Left cardiac atrium (tissue), 4 donors: ENCODE measurements at regions not wholly inside any gene's neighbourhood (a gene's known extent, or its start where the extent isn't known, plus 50 kb on each side); places are given as distances from the start of the nearest gene placed in this dataset.
"Not testable (repeated sequence)": the region's sequence is repeated elsewhere in the genome, so short reads cannot be mapped to it uniquely, and the experiment has no call there.

Source experiments
- ATAC-seq, 2 donors: fragments of 200-7000 bp; cut with Tn5 transposase; one replicate each; pipeline ENCODE4 v1.9.1; 2020; ENCODE audit warnings: mild to moderate bottlenecking in 2 of 2, moderate library complexity in 2 of 2
- DNase-seq: peaks from one replicate; pipeline ENCODE4 v3.0.0-alpha.2; 2020
- intact Hi-C, 2 donors: fragments of 100-400 bp; cut with DNase I; formaldehyde crosslinking; loops; one replicate each; pipeline versions ENCODE4 v1.14.1 to v1.15.1; 2022 to 2023
- donor health status: DM: no; HTN: yes; CAD: no.
- donor health status: DM: no; HTN: yes; CAD: no; lungs with severe emphysema.
- donor health status: DM: yes; HTN: yes; CAD: no.
- donor health status: Dilated cardiomyopathy.

DNA sequence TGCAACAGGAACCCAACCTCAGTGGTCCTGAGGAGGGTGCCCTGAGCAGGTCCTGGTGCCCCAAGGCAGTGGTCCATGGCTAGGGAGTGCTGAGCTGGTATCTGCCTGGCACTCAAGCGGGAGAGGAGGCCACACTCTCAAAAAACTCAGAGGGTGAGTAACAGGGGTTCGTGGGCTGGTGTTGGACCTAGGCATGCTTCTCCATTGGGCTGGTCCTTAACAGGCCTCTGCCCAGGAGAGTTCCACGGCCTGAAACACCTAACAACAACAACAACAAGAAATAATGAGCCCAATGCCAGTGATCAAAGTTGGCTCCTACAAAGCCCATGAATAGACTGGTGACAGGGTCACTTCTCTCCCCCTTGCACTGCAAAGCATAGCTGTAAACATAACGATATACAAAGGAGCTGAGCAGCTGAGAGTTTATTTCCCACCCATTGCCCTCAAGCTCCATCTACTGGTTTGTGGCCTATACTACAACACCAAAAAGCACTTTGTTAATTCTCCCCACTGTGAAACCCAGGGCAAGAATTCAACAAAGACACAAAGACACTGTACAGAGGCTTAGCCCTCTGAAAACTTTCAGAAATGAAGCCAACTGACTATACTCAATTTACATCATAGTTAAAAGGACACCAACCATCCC, 736.1 kb upstream of the ADGRL3 start:
- no peak for DNase-seq
- ATAC-seq = no peak
- intact Hi-C loops = no loop called here

GRCh38 chr4:60482921-60483351, 717.2 kb upstream of the ADGRL3 start:
- ATAC-seq (no peak), DNase-seq (no peak)
- intact Hi-C loops = no loop called here

DNA sequence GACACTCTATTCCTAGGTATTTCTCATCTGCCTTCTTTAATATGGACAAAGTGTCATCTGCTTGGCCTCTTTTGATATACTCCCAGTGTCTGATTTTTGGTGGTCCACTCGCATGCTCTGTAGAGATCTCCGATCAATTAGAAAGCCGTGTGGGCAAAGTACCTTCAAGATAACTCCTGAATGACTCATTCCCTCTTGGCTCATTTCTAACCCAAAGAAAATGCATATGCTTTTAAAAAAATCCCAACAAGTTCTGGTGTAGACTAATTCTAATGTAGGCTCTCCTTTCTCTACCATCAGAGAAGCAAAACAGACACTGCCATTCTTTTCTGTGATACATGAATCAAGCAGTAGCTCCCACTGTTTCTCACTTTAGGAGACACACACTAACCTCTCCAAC, 714.9 kb upstream of the ADGRL3 start:
- DNase-seq (no peak), ATAC-seq (no peak)
- intact Hi-C loops = no loop called here

GRCh38 chr4:60487118-60487761, 712.9 kb upstream of the ADGRL3 start:
- ATAC-seq, DNase-seq, intact Hi-C loops: not testable (repeated sequence)

GRCh38 chr4:60500810-60501209, 699.3 kb upstream of the ADGRL3 start:
- DNase-seq = no peak
- ATAC-seq = no peak
- intact Hi-C loops = no loop called here

GRCh38 chr4:60502733-60503132, 697.4 kb upstream of the ADGRL3 start:
- DNase-seq (no peak), ATAC-seq (no peak)
- intact Hi-C loops = no loop called here

GRCh38 chr4:60506061-60506460, 694.1 kb upstream of the ADGRL3 start:
- no peak for ATAC-seq
- intact Hi-C loops = no loop called here
- no peak for DNase-seq

GRCh38 chr4:60522265-60522664, 677.9 kb upstream of the ADGRL3 start:
- intact Hi-C loops = no loop called here
- ATAC-seq (no peak), DNase-seq (no peak)

DNA sequence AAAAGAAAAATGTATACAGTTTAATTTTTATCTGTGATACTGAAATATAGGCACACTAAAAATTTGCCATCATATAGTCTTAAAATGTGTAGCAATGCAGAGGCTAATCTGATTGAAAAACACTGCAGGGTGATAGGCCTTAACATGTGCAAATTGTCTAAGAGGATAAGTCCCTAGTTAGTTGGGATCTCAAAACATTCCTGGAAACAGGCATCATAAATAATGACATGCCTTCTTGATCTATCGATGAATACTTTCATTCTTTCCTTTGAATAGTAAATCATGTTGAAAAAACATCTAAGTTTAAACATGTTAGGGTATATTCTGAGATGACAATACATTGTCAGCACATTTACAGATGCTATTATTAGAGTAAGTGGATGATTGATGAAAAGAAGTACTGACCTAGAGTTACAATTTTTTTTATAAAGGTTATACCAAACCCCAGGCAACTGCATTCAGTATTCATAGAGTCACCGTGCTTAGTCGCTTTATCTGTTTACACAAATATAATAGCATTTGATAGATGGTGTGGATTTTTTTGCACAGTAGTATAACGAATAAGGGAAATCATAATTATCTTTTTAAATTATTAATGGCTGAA, 668.2 kb upstream of the ADGRL3 start:
- no peak for DNase-seq
- intact Hi-C loops = no loop called here
- ATAC-seq = no peak

- ATAC-seq = no peak
- intact Hi-C loops = no loop called here
Measured at GRCh38 chr4:60544981-60545380, 655.1 kb upstream of the ADGRL3 start.

GRCh38 chr4:60562334-60562733, 637.8 kb upstream of the ADGRL3 start:
- DNase-seq (no peak), ATAC-seq (no peak)
- intact Hi-C loops = no loop called here

More at GRCh38 chr4:60544981-60545380, 655.1 kb upstream of the ADGRL3 start:
- no peak for DNase-seq

DNA sequence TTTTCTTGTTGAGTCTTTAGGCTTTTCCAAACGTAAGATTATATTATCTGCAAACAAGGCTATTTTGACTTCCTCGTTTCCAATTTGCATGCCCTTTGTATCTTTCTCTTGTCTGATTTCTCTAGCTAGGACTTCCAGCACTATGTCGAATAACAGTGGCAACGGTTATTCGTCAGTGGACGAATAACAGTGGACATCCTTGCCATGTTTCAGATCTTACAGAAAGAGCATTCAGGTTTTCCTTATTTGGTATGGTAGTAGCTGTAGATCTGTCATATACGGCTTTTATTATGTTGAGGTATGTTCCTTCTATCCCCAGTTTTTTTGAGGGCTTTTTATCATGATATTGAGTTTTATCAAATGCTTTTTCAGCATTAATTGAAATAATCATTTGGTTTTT, 634.6 kb upstream of the ADGRL3 start:
- ATAC-seq = no peak
- intact Hi-C loops = no loop called here
- DNase-seq = no peak

DNA sequence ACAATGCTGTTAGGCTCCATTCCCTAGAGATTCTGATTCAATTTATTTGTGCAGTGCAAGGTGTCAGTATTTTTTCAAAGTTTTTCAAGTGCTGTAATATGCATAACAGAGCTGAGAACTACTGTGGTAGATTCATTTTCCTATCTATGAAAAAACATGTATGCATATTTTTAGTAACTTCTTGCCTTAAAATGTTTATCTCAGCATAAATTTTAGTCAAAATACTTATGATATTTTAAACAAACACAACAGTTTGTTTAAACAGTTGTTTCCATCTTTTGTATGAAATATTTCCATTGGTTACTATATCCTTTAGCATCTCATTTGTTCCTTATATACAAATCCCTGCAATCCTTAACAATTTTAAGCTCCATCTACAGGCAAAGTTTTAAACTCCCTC, 624.8 kb upstream of the ADGRL3 start:
- ATAC-seq = no peak
- intact Hi-C loops = no loop called here
- DNase-seq = no peak

DNA sequence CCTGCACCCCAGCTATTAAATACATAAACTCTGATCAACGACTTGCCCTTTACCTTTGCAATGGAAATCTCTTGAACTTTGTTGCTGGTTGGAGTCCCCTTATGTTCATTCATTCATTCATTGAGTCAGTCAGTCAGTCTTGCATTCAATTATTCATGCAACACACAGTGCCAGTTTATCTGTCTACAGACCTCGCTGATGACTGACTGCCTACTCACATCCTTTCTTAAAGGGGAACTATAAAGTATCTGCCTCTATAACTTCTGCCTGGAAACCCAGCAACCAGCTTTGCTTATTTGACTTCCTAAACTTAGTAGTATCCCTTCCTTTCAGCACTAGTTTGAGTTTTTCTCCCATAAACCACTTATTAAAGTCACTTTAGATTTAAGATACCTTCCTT, 620.8 kb upstream of the ADGRL3 start:
- DNase-seq (no peak), ATAC-seq (no peak)
- intact Hi-C loops = no loop called here

DNA sequence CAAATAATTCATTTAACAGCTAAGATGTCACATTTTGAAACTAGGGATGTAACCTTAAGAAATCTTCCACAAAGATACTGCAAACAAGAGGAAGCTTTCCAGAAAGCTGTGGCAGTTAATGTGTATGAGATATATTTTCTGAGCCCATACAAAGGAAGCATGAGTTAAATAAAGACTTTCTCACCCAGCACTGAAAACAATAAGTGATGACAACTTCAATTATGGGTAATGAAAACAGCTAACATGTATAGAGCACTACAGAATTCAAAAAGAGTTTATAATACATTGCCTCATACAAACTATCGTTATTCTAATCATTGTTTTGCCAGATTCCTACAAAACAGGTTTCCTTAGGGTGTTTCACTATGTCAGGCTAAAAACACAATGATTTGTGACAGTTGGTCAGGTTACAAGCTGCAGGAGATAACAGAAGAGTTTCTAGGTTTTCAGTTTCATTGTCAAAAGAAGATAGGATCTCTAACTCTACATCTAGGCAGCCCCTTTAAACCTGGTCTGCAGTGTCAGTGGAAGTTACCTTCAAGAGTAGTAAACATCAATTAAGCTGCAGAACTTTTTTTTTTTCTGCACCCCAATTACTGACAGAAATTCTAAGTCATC, 618.1 kb upstream of the ADGRL3 start:
- no peak for DNase-seq
- ATAC-seq = no peak
- intact Hi-C loops = no loop called here

GRCh38 chr4:60588556-60588955, 611.6 kb upstream of the ADGRL3 start:
- no peak for DNase-seq
- no peak for ATAC-seq
- intact Hi-C loops = no loop called here

GRCh38 chr4:60589425-60589824, 610.7 kb upstream of the ADGRL3 start:
- DNase-seq (no peak), ATAC-seq (no peak)
- intact Hi-C loops = no loop called here

- ATAC-seq (no peak), DNase-seq (no peak)
- intact Hi-C loops = no loop called here
Measured at GRCh38 chr4:60590116-60590515, 610.0 kb upstream of the ADGRL3 start.

DNA sequence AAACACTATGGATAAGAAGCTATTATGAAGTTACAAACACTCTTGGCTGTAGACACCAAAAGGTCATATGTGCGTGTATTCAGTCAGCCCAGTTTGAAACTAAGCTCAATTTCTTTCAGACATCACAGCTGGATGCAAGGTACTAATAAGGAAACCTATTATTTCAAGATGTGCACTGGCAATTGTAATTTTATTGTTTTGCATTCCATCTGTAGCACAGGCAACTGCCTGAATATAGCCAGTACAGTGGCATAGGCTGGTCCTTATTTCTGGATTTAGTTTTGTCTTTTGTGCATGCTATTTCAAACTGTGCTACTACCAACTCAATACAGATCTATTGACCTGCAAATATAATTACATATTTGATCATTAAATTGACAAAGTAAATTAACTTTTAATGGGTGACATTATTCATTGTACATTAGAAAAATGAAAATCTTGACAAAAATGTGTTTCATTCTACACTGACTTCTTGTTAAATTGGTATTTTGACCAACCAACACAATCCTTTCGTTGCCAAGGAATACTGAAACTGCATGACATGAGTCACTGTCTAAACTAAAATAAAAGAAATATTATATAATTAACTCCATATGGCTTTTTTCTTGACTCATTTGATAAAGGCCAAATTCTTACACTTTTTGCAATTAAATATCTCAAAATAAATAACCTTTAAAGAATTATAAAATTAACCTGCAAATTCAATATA, 594.3 kb upstream of the ADGRL3 start:
- DNase-seq (no peak), ATAC-seq (no peak)
- intact Hi-C loops = no loop called here
